H1 (cell line): ENCODE measurements at regions not wholly inside any gene's neighbourhood (a gene's known extent, or its start where the extent isn't known, plus 50 kb on each side); places are given as distances from the start of the nearest gene placed in this dataset.
"Not testable (repeated sequence)": the region's sequence is repeated elsewhere in the genome, so short reads cannot be mapped to it uniquely, and the experiment has no call there.

Experiments
- CTCF ChIA-PET: fragments of 300-600 bp; sonication (Branson Sonifier 250); formaldehyde crosslinking; loops from one replicate; lab custom pipeline; 2021; ENCODE audit not compliant: partially characterized antibody; lab: Charles Lee
- POLR2A ChIA-PET: fragments of 300-600 bp; sonication (Branson Sonifier 250); formaldehyde crosslinking; loops from one replicate; lab custom pipeline; 2021; ENCODE audit warnings: inconsistent platforms; ENCODE audit not compliant: partially characterized antibody; lab: Charles Lee
- DNase-seq, 2 experiments: peaks; one replicate each; pipeline versions ENCODE4 v3.0.0 to v3.0.0-alpha.2; 2010 to 2022; ENCODE audit warnings: low spot score in 2 of 2, low read depth in 1 of 2, mixed read lengths in 1 of 2
- FAIRE-seq: peaks from 2 replicates; lab custom pipeline; 2011; peaks lifted over from hg19 to GRCh38; lab: Jason Lieb, UNC
- H2AFZ ChIP-seq: 2 replicates; pipeline ENCODE4 v1.8.1; 2012; ENCODE audit warnings: low read length, inconsistent platforms
- H2AK5ac ChIP-seq: 2 replicates; pipeline ENCODE4 v1.6.1; 2013; ENCODE audit warnings: low read depth, low read length
- H2BK120ac ChIP-seq: replicated peaks from 2 replicates; pipeline ENCODE3; 2013; ENCODE audit warnings: low read depth, low read length, inconsistent platforms
- H2BK12ac ChIP-seq: 2 replicates; pipeline ENCODE4 v1.6.1; 2013; ENCODE audit warnings: low read depth, low read length
- H2BK15ac ChIP-seq: 2 replicates; pipeline ENCODE4 v1.6.1; 2013; ENCODE audit warnings: low read length
- H2BK20ac ChIP-seq: 2 replicates; pipeline ENCODE4 v1.6.1; 2013; ENCODE audit warnings: low read length
- H2BK5ac ChIP-seq: 2 replicates; pipeline ENCODE4 v1.6.1; 2013; ENCODE audit warnings: low read depth, low read length
- H3K14ac ChIP-seq: 2 replicates; pipeline ENCODE4 v1.6.1; 2013; ENCODE audit warnings: inconsistent platforms; ENCODE audit not compliant: insufficient read length
- H3K18ac ChIP-seq: 2 replicates; pipeline ENCODE4 v1.6.1; 2013; ENCODE audit warnings: low read length; ENCODE audit errors: extremely low read depth
- H3K23ac ChIP-seq: 2 replicates; pipeline ENCODE4 v1.6.1; 2013; ENCODE audit warnings: inconsistent platforms; ENCODE audit not compliant: insufficient read length
- H3K23me2 ChIP-seq: 2 replicates; pipeline ENCODE4 v1.6.1; 2013; ENCODE audit warnings: low read depth, low read length
- H3K27ac ChIP-seq: 2 replicates; pipeline ENCODE4 v1.6.1; 2011; ENCODE audit warnings: low read depth, low read length, inconsistent platforms
- H3K27me3 ChIP-seq, 4 experiments: replicated peaks in 1 of 4; 1 replicate in 1 of 4; 2 replicates in 3 of 4; pipeline versions ENCODE4 v1.6.1 to v1.8.1; 2011 to 2013; ENCODE audit warnings: low read length in 3 of 4, mild to moderate bottlenecking in 3 of 4, inconsistent platforms in 2 of 4, mixed read lengths in 2 of 4, moderate library complexity in 1 of 4; ENCODE audit not compliant: control insufficient read depth in 3 of 4, insufficient read depth in 3 of 4; ENCODE audit errors: extremely low read depth in 1 of 4
- H3K36me3 ChIP-seq, 4 experiments: 2 replicates each; pipeline versions ENCODE4 v1.6.1 to v1.8.1; 2011 to 2013; ENCODE audit warnings: mild to moderate bottlenecking in 4 of 4, low read length in 3 of 4, moderate library complexity in 2 of 4, control low read depth in 1 of 4, inconsistent platforms in 1 of 4; ENCODE audit not compliant: insufficient read depth in 4 of 4, control insufficient read depth in 2 of 4
- H3K4ac ChIP-seq: replicated peaks from 2 replicates; pipeline ENCODE3; 2013; ENCODE audit warnings: low read length, low read depth, mixed read lengths, inconsistent platforms; ENCODE audit not compliant: insufficient read length
- H3K4me1 ChIP-seq, 4 experiments: replicated peaks in 1 of 4; 1 replicate in 1 of 4; 2 replicates in 3 of 4; pipeline versions ENCODE4 v1.6.1 to v1.8.1; 2011 to 2013; ENCODE audit warnings: low read length in 3 of 4, inconsistent platforms in 2 of 4, mixed read lengths in 1 of 4; ENCODE audit not compliant: insufficient read depth in 4 of 4, control insufficient read depth in 3 of 4
- H3K4me2 ChIP-seq, 2 experiments: 2 replicates each; pipeline versions ENCODE4 v1.6.1 to v1.8.1; 2011 to 2013; ENCODE audit warnings: low read depth in 2 of 2, low read length in 2 of 2, control low read depth in 1 of 2, inconsistent platforms in 1 of 2, mild to moderate bottlenecking in 1 of 2; ENCODE audit not compliant: insufficient read depth in 1 of 2
- H3K4me3 ChIP-seq, 4 experiments: fragments of 200-600, 300-600 bp in 1 of 4; sonication (generic), shearing (Covaris generic), sonication (Bioruptor Twin) in 1 of 4; 2 replicates each; pipeline versions ENCODE4 v1.5.1 to v1.8.1; 2011 to 2016; ENCODE audit warnings: low read length in 4 of 4, low read depth in 3 of 4, control low read depth in 2 of 4, inconsistent platforms in 2 of 4, mild to moderate bottlenecking in 2 of 4, mixed read lengths in 1 of 4, moderate library complexity in 1 of 4; ENCODE audit not compliant: insufficient read depth in 2 of 4; ENCODE audit errors: extremely low read depth in 1 of 4
- H3K56ac ChIP-seq: replicated peaks from 2 replicates; pipeline ENCODE3; 2013; ENCODE audit warnings: low read depth, mild to moderate bottlenecking, mixed read lengths, low read length, inconsistent platforms; ENCODE audit not compliant: insufficient read length
- H3K79me1 ChIP-seq: 2 replicates; pipeline ENCODE4 v1.6.1; 2013; ENCODE audit warnings: low read depth, low read length, control low read depth
- H3K79me2 ChIP-seq, 2 experiments: 2 replicates each; pipeline versions ENCODE4 v1.6.1 to v1.8.1; 2012 to 2013; ENCODE audit warnings: low read length in 2 of 2, mild to moderate bottlenecking in 2 of 2, inconsistent platforms in 1 of 2; ENCODE audit not compliant: insufficient read depth in 2 of 2, control insufficient read depth in 1 of 2
- H3K9ac ChIP-seq, 4 experiments: replicated peaks in 1 of 4; 1 replicate in 1 of 4; 2 replicates in 3 of 4; pipeline versions ENCODE4 v1.6.1 to v1.8.1; 2011 to 2013; ENCODE audit warnings: low read depth in 3 of 4, low read length in 3 of 4, control low read depth in 2 of 4, mild to moderate bottlenecking in 2 of 4, moderate library complexity in 2 of 4, inconsistent platforms in 1 of 4; ENCODE audit errors: extremely low read depth in 1 of 4
- H3K9me3 ChIP-seq, 2 experiments: 2 replicates each; pipeline versions ENCODE4 v1.6.1 to v1.8.1; 2012 to 2013; ENCODE audit warnings: mild to moderate bottlenecking in 2 of 2, moderate library complexity in 2 of 2, control low read depth in 1 of 2, inconsistent platforms in 1 of 2, low read depth in 1 of 2, low read length in 1 of 2, mixed read lengths in 1 of 2; ENCODE audit not compliant: insufficient read depth in 2 of 2
- H4K20me1 ChIP-seq, 2 experiments: replicated peaks in 1 of 2; 2 replicates each; pipeline versions ENCODE3 to v1.8.1; 2011 to 2013; ENCODE audit warnings: inconsistent platforms in 2 of 2, low read length in 2 of 2, mild to moderate bottlenecking in 1 of 2; ENCODE audit not compliant: insufficient read depth in 2 of 2, control insufficient read depth in 1 of 2
- H4K5ac ChIP-seq: 2 replicates; pipeline ENCODE4 v1.6.1; 2013; ENCODE audit warnings: low read length, low read depth, mixed read lengths, inconsistent platforms; ENCODE audit not compliant: insufficient read length
- H4K8ac ChIP-seq: 2 replicates; pipeline ENCODE4 v1.8.0; 2013; ENCODE audit warnings: mild to moderate bottlenecking, moderate library complexity, low read length, inconsistent platforms; ENCODE audit not compliant: insufficient read depth; ENCODE audit errors: extremely low read depth
- H4K91ac ChIP-seq: replicated peaks from 2 replicates; pipeline ENCODE3; 2013; ENCODE audit warnings: low read length, mixed read lengths, inconsistent platforms; ENCODE audit not compliant: insufficient read length
- WGBS, 2 experiments: shearing (Covaris generic) in 1 of 2; methylation state at CpG; one replicate each; pipeline versions ENCODE4 v1.1.6 to v1.1.7; 2013 to 2015; ENCODE audit warnings: low lambda C conversion rate in 2 of 2, mixed read lengths in 2 of 2, inconsistent platforms in 1 of 2, low coverage in 1 of 2, missing lambda C conversion rate in 1 of 2; ENCODE audit not compliant: insufficient replicate concordance in 2 of 2, insufficient coverage in 1 of 2, insufficient read length in 1 of 2; ENCODE audit errors: extremely low coverage in 1 of 2, missing lambda C conversion rate in 1 of 2; 5-methylcytosine and 5-hydroxymethylcytosine counted together

GRCh38 chr20:48368580-48369021 is 459.2 kb downstream of the PREX1 start:
- H3K79me2 ChIP-seq, H3K4me2 ChIP-seq, H3K4me1 ChIP-seq, H2BK120ac ChIP-seq, H3K9me3 ChIP-seq, H3K36me3 ChIP-seq, H2AFZ ChIP-seq, H3K23ac ChIP-seq, H4K20me1 ChIP-seq, H2AK5ac ChIP-seq, DNase-seq, H3K56ac ChIP-seq, H3K4me3 ChIP-seq, H3K79me1 ChIP-seq, FAIRE-seq, H3K27ac ChIP-seq, H3K27me3 ChIP-seq, H2BK20ac ChIP-seq, H2BK5ac ChIP-seq, H3K23me2 ChIP-seq, H3K18ac ChIP-seq, H2BK12ac ChIP-seq, H3K14ac ChIP-seq, H4K91ac ChIP-seq, H4K5ac ChIP-seq, H3K4ac ChIP-seq, H2BK15ac ChIP-seq, H3K9ac ChIP-seq, CTCF ChIA-PET, H4K8ac ChIP-seq, POLR2A ChIA-PET: not testable (repeated sequence)
- WGBS, 2 experiments, result 95% methylated on average over 10 of the region's 10 CpGs; no CpG with 5 or more reads in 1 of the 2 experiments
